Muscle layer of colon (tissue), 2 donors: ENCODE measurements at regions not wholly inside any gene's neighbourhood (a gene's known extent, or its start where the extent isn't known, plus 50 kb on each side); places are given as distances from the start of the nearest gene placed in this dataset.

ENCODE experiments used
- H3K27ac ChIP-seq: one replicate; pipeline ENCODE4 v1.7.0; 2013; ENCODE audit warnings: low read depth, mild to moderate bottlenecking, low read length, moderate library complexity
- H3K27me3 ChIP-seq, 2 donors: one replicate each; pipeline ENCODE4 v1.7.0; 2013; ENCODE audit warnings: low read length in 2 of 2, mild to moderate bottlenecking in 2 of 2; ENCODE audit not compliant: insufficient read depth in 2 of 2, control insufficient read depth in 1 of 2
- H3K36me3 ChIP-seq: one replicate; pipeline ENCODE4 v1.7.0; 2013; ENCODE audit warnings: mild to moderate bottlenecking, low read length; ENCODE audit not compliant: insufficient read depth
- H3K4me1 ChIP-seq: one replicate; pipeline ENCODE4 v1.7.0; 2013; ENCODE audit warnings: mild to moderate bottlenecking, low read length; ENCODE audit not compliant: insufficient read depth
- H3K4me3 ChIP-seq, 2 donors: one replicate each; pipeline ENCODE4 v1.7.0; 2013; ENCODE audit warnings: low read length in 2 of 2, low read depth in 1 of 2, mild to moderate bottlenecking in 1 of 2, moderate library complexity in 1 of 2
- H3K9ac ChIP-seq: one replicate; pipeline ENCODE4 v1.7.0; 2013; ENCODE audit warnings: low read length
- H3K9me3 ChIP-seq: one replicate; pipeline ENCODE4 v1.7.0; 2013; ENCODE audit warnings: mild to moderate bottlenecking, low read length
- donor health status: abdominal sarcoma.
- donor health status: Adenocarcinoma of cecum.

GRCh38 chr5:159817262-159818029 is 98.8 kb upstream of the ADRA1B start:
- Histone ChIP-seq H3K4me3 (no peak overlapping the region), H3K9me3 (no peaks in the 10 kb centered on the region), H3K36me3 (no peaks in the 10 kb centered on the region), H3K27me3 (no peaks in the 10 kb centered on the region), H3K27ac (no peak overlapping the region), H3K4me1 (peaks cover 18% of the 10 kb centered on the region), H3K9ac (no peak overlapping the region)

- Histone ChIP-seq H3K4me3 (no peak overlapping the region), H3K9ac (no peak overlapping the region), H3K36me3 (no peaks in the 10 kb centered on the region), H3K4me1 (peaks cover 18% of the 10 kb centered on the region), H3K27me3 (no peaks in the 10 kb centered on the region), H3K27ac (no peak overlapping the region), H3K9me3 (no peaks in the 10 kb centered on the region)
These were observed 96.5 kb upstream of the ADRA1B start for GRCh38 chr5:159819591-159820411.

GRCh38 chr5:159820692-159821091 is 95.6 kb upstream of the ADRA1B start:
- H3K36me3 ChIP-seq, result no peaks in the 10 kb centered on the region
- H3K27me3 ChIP-seq, result no peaks in the 10 kb centered on the region
- no peak overlapping the region for H3K27ac ChIP-seq
- no peak overlapping the region for H3K4me3 ChIP-seq
- H3K9me3 ChIP-seq, result no peaks in the 10 kb centered on the region
- H3K4me1 ChIP-seq, result peaks cover 18% of the 10 kb centered on the region
- H3K9ac ChIP-seq, result no peak overlapping the region

- no peaks in the 10 kb centered on the region for H3K9me3 ChIP-seq
- no peak overlapping the region for H3K9ac ChIP-seq
- no peak overlapping the region for H3K27ac ChIP-seq
- H3K4me1 ChIP-seq, result peaks cover 18% of the 10 kb centered on the region
- no peaks in the 10 kb centered on the region for H3K36me3 ChIP-seq
- H3K27me3 ChIP-seq, result no peaks in the 10 kb centered on the region
- no peak overlapping the region for H3K4me3 ChIP-seq
These were observed 94.8 kb upstream of the ADRA1B start for GRCh38 chr5:159821461-159821940.

- no peaks in the 10 kb centered on the region for H3K36me3 ChIP-seq
- no peak overlapping the region for H3K27ac ChIP-seq
- H3K9ac ChIP-seq, result no peak overlapping the region
- H3K9me3 ChIP-seq, result no peaks in the 10 kb centered on the region
- H3K4me3 ChIP-seq, result no peak overlapping the region
- peaks cover 8% of the 10 kb centered on the region for H3K4me1 ChIP-seq
- no peaks in the 10 kb centered on the region for H3K27me3 ChIP-seq
These were observed 91.8 kb upstream of the ADRA1B start for GRCh38 chr5:159824188-159825161.

GRCh38 chr5:159825551-159826051 is 90.7 kb upstream of the ADRA1B start:
- Histone ChIP-seq H3K4me3 (no peak overlapping the region), H3K27me3 (no peaks in the 10 kb centered on the region), H3K27ac (no peak overlapping the region), H3K36me3 (no peaks in the 10 kb centered on the region), H3K9ac (no peak overlapping the region), H3K9me3 (no peaks in the 10 kb centered on the region), H3K4me1 (no peaks in the 10 kb centered on the region)

- Histone ChIP-seq H3K27me3 (no peaks in the 10 kb centered on the region), H3K4me1 (no peaks in the 10 kb centered on the region), H3K27ac (no peak overlapping the region), H3K4me3 (no peak overlapping the region), H3K36me3 (no peaks in the 10 kb centered on the region), H3K9ac (no peak overlapping the region), H3K9me3 (no peaks in the 10 kb centered on the region)
These were observed 89.7 kb upstream of the ADRA1B start for GRCh38 chr5:159826351-159827214.

GRCh38 chr5:159827861-159828260 is 88.4 kb upstream of the ADRA1B start:
- Histone ChIP-seq H3K9me3 (no peaks in the 10 kb centered on the region), H3K9ac (no peak overlapping the region), H3K4me3 (no peak overlapping the region), H3K36me3 (no peaks in the 10 kb centered on the region), H3K27ac (no peak overlapping the region), H3K27me3 (no peaks in the 10 kb centered on the region), H3K4me1 (no peaks in the 10 kb centered on the region)

- no peak overlapping the region for H3K9ac ChIP-seq
- H3K9me3 ChIP-seq, result no peaks in the 10 kb centered on the region
- H3K27me3 ChIP-seq, result no peaks in the 10 kb centered on the region
- H3K36me3 ChIP-seq, result no peaks in the 10 kb centered on the region
- H3K4me1 ChIP-seq, result no peaks in the 10 kb centered on the region
- H3K27ac ChIP-seq, result no peak overlapping the region
- H3K4me3 ChIP-seq, result no peak overlapping the region
These were observed 84.2 kb upstream of the ADRA1B start for GRCh38 chr5:159832073-159832472.

- Histone ChIP-seq H3K27me3 (no peaks in the 10 kb centered on the region), H3K9me3 (no peaks in the 10 kb centered on the region), H3K36me3 (no peaks in the 10 kb centered on the region), H3K9ac (no peak overlapping the region), H3K27ac (no peak overlapping the region), H3K4me1 (no peaks in the 10 kb centered on the region), H3K4me3 (no peak overlapping the region)
These were observed 83.2 kb upstream of the ADRA1B start for GRCh38 chr5:159833088-159833487.
